Mammary epithelial cell (primary cell): ENCODE measurements at regions not wholly inside any gene's neighbourhood (a gene's known extent, or its start where the extent isn't known, plus 50 kb on each side); places are given as distances from the start of the nearest gene placed in this dataset.

ENCODE experiments used
- EZH2 ChIP-seq: IDR thresholded peaks from 2 replicates; pipeline ENCODE4 v1.6.1; 2012; ENCODE audit warnings: low read length, inconsistent platforms, borderline replicate concordance
- TF ChIP-seq, protein P1 (sequence below), 2 donors: IDR thresholded peaks in 1 of 2; conservative IDR thresholded peaks in 1 of 2; 2 replicates each; pipeline ENCODE4 v1.5.1; 2011 to 2012; ENCODE audit warnings: inconsistent platforms in 2 of 2, low read length in 2 of 2, mild to moderate bottlenecking in 2 of 2, control low read depth in 1 of 2, low read depth in 1 of 2; ENCODE audit not compliant: insufficient read depth in 1 of 2; ENCODE audit errors: extremely low read depth in 1 of 2

GRCh38 chr9:13790055-13790454 lies 510.6 kb upstream of the MPDZ start:
- TF ChIP-seq, protein P1, sequence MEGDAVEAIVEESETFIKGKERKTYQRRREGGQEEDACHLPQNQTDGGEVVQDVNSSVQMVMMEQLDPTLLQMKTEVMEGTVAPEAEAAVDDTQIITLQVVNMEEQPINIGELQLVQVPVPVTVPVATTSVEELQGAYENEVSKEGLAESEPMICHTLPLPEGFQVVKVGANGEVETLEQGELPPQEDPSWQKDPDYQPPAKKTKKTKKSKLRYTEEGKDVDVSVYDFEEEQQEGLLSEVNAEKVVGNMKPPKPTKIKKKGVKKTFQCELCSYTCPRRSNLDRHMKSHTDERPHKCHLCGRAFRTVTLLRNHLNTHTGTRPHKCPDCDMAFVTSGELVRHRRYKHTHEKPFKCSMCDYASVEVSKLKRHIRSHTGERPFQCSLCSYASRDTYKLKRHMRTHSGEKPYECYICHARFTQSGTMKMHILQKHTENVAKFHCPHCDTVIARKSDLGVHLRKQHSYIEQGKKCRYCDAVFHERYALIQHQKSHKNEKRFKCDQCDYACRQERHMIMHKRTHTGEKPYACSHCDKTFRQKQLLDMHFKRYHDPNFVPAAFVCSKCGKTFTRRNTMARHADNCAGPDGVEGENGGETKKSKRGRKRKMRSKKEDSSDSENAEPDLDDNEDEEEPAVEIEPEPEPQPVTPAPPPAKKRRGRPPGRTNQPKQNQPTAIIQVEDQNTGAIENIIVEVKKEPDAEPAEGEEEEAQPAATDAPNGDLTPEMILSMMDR (conservative IDR thresholded peaks at IDR 0.05 in 1 of 2, IDR thresholded peaks at IDR 0.05 in 1 of 2; ENCODE audit: extremely low read depth in 1 of 2, insufficient read depth in 1 of 2, low read depth in 1 of 2, low read length in 2 of 2): no peak
- TF ChIP-seq EZH2: no peak
